ENCODE measurements at regions not wholly inside any gene's neighbourhood (a gene's known extent, or its start where the extent isn't known, plus 50 kb on each side); places are given as distances from the start of the nearest gene placed in this dataset.

GRCh38 chr9:36728651-36729520, 156.2 kb downstream of the MELK start:
- no peak overlapping the region for H3K27ac ChIP-seq
- peak; percentile 18 for DNase-seq (ENCODE audit: low read depth, low spot score)

DNA sequence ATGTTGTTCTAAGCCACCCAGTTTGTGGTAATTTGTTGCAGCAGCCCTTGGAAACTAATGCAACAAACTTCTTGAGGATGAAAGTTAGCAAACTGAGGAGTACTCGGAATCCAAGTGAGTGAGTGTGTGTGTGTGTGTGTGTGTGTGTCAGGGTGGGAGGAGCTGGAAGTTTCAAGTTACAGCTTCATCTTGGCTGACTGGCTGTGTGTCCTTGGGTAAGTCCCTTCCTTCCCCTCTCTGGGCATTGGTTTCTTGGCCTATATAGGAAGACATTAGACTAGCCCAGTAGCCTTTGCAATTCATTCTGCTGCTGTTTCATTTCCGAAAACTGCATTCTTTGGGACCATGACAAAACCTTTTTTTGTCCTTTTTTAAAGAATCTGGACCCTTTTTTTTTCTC, 157.2 kb downstream of the MELK start:
- no peak for DNase-seq (ENCODE audit: low read depth, low spot score)

GRCh38 chr9:36730414-36730813, 157.7 kb downstream of the MELK start:
- DNase-seq (ENCODE audit: low read depth, low spot score) = no peak
- H3K27ac ChIP-seq = no peak overlapping the region

More for the DNA sequence above, 157.2 kb downstream of the MELK start:
- no peak overlapping the region for H3K27ac ChIP-seq

- DNase-seq (ENCODE audit: low read depth, low spot score) = no peak
- no peak overlapping the region for H3K27ac ChIP-seq
Observed at GRCh38 chr9:36731068-36731956, 158.6 kb downstream of the MELK start.

DNA sequence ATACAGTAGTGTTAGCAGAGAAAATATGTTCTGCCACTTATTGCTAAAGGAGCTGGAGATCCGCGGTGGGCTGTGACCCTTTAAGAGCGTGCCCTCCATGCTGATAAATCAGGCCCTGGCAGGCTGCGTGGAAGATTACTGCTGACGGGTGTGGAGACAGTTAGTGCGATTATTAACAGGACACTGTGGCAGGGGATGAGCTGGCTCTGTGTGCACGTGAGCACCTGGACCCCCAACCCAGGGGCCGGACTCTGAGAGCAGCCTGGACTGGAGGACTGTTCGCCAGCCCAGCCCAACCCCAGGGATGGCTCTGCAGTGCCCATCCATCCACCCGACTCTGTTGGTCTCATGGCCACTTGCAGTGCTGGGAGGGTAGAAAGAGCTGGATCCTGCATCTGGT, 162.0 kb downstream of the MELK start:
- H3K27ac ChIP-seq = no peak overlapping the region
- no peak for DNase-seq (ENCODE audit: low read depth, low spot score)

- no peak overlapping the region for H3K27ac ChIP-seq
- DNase-seq (ENCODE audit: low read depth, low spot score) = no peak
Observed at GRCh38 chr9:36736648-36737047, 164.0 kb downstream of the MELK start.

DNA sequence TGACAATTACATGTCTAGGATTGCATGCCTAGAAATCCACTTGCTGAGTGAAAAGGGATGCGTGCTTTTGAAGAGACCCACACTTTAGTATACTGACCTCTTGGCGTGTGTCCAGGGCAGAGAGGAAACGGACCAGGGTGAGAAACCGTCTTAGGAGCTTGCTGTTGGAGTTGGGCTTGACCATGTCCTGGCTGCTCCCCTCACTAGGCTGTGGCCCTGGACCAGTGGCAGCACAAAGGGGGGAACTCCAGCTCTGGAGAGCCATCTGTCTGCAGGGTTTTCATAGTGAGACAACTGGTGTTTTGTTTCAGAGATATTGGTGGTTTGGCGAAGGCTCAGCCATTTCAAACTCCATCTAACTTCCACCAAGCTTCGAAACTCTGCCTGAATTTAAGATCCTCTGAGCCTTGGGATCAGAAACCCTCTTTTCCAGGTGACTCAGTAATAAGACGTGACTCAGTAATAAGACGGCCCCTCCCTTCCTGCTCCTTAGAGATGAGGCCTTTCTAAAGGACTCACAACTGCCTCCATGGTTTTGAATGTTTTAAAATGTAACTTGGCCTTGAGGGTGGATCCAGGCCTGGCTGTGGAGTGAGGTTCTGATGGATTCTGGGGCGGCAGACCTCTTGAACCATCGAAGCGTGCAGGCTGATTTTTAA, 165.8 kb downstream of the MELK start:
- peak overlapping the region; percentile 46 for H3K27ac ChIP-seq
- peak; percentile 39 for DNase-seq (ENCODE audit: low read depth, low spot score)

DNA sequence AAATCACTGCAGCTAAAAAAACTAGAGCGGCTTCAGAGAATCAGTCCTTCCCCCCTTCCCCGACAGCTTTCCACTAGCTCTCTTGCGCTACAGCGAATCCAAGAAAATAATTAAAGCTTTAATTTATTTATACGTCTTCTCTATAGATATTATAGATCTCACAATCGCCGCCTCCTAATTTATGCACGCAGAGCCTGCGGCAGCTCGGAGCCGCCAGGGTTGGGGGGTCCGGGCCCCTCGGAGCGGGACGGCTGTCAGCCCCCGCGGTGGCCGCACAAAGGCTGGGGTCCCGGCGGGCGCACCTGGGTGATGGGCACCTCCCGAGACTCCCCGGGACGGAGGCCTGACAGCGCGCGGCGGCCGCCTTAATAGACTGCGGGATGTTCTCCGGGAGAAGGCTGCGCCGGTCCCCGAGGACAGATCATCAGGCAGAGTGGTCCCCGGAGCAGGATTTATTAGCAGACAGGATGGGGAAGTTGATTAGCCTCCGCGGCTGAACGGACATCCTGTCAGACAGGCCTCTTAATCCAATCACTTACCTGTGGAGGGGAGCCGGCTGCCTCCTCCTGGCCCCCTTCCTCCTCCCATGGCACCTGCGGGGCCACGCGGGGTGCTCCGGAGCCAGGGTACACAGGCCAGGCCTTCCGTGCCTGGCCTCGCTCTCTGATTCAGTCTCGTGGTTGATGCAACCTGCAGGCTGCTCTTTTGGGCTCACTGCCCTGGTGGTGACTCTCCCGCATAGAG, 166.8 kb downstream of the MELK start:
- peak overlapping the region; percentile 46 for H3K27ac ChIP-seq
- no peak for DNase-seq (ENCODE audit: low read depth, low spot score)

DNA sequence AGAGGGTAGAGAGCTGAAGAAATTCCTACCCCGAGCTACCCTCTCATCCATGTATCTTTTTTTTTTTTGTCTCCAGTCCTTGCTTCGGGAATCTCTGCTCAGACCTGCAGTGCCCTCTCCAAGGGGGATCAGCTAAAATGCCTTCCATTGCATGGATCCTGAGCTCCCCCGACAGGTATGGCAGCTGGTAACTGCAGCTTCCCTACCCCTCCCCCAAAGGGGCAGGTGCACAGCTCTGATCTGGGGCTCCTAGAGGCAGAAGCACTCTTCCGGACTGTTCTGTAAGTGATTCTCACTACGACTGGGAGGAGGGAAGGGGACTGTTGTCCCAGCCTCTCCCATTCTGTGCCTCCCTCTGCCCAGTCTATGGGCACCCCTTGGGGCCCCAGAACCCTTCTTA, 169.6 kb downstream of the MELK start:
- no peak for DNase-seq (ENCODE audit: low read depth, low spot score)
- H3K27ac ChIP-seq = no peak overlapping the region

GRCh38 chr9:36744678-36745077, 172.0 kb downstream of the MELK start:
- H3K27ac ChIP-seq = no peak overlapping the region
- no peak for DNase-seq (ENCODE audit: low read depth, low spot score)

DNA sequence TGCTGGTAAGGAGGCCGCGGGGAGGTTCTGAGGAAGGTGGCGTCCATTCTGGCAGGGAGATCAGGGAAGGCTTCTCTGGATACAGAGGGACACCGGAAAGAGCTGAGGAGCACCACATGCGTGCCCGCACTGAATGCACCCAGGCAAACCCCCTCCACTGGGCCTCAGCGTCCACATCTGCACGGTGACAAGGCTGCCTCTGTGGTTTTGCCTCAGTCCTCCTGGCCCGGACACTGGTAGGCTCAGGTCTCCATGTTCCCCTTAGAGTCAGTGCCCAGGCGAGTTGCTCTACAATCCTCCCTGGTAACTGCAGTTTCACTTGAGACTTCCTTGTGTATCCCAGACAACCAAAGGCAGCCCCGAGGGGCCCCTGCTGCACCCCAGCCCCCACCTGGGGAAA, 173.3 kb downstream of the MELK start:
- no peak for DNase-seq (ENCODE audit: low read depth, low spot score)
- H3K27ac ChIP-seq = no peak overlapping the region

GRCh38 chr9:36746415-36746814, 173.7 kb downstream of the MELK start:
- H3K27ac ChIP-seq = no peak overlapping the region

DNA sequence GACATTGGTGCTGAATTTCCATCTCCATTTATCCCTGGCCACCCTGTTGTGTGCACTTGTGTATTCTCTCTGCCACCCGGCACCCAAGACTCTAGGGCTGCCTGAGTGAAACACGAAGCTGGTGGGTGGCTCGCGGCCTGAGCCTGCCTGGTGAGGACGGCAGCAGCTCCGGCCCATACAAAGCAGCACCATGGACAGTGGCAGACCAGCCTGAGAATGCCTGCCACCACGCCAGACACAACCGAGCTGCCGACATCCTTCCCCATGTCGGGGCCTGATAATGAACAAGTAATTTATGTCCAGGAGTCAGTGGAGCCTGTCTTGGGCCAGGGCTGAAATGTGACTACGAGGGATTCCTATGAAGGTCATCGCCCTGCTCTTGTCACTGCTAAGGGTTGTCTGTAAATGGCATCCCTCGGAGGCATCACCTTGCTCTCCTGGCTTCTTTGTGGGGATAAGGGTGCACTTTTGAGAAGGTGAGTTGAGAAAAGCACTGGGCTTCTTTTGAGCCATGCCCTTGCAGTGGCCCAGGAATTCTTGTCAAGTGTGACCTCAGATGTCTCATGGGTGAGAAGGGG, 175.7 kb downstream of the MELK start:
- H3K27ac ChIP-seq = no peak overlapping the region
- no peak for DNase-seq (ENCODE audit: low read depth, low spot score)

More at GRCh38 chr9:36746415-36746814, 173.7 kb downstream of the MELK start:
- no peak for DNase-seq (ENCODE audit: low read depth, low spot score)

GRCh38 chr9:36749461-36749860, 176.8 kb downstream of the MELK start:
- DNase-seq (ENCODE audit: low read depth, low spot score) = no peak
- H3K27ac ChIP-seq = no peak overlapping the region

GRCh38 chr9:36750630-36751029, 177.9 kb downstream of the MELK start:
- DNase-seq (ENCODE audit: low read depth, low spot score) = no peak
- H3K27ac ChIP-seq = no peak overlapping the region

DNA sequence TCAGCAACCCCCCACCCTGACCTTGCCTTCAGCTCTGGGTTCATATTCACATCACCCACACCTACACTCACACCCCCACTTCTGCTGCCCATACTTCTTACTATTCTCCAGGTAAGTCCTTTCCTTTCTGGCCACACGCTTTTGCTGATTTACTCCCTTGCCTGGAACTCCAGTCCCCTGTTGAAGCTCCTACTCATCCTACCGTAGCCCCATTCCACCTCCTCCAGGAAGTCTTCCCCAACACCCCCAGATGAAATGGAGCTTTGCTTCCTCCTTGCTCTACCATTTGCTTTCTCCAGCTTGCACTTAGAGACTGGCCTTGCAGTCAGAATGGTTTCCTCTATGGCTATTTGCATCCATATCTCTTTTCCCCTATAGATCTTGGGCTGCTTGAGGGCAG, 182.3 kb downstream of the MELK start:
- no peak overlapping the region for H3K27ac ChIP-seq
- DNase-seq (ENCODE audit: low read depth, low spot score) = no peak

- DNase-seq (ENCODE audit: low read depth, low spot score) = no peak
- H3K27ac ChIP-seq = no peak overlapping the region
Observed at GRCh38 chr9:36759141-36759540, 186.4 kb downstream of the MELK start.

- DNase-seq (ENCODE audit: low read depth, low spot score) = no peak
- no peak overlapping the region for H3K27ac ChIP-seq
Observed at GRCh38 chr9:36759976-36760375, 187.3 kb downstream of the MELK start.

DNA sequence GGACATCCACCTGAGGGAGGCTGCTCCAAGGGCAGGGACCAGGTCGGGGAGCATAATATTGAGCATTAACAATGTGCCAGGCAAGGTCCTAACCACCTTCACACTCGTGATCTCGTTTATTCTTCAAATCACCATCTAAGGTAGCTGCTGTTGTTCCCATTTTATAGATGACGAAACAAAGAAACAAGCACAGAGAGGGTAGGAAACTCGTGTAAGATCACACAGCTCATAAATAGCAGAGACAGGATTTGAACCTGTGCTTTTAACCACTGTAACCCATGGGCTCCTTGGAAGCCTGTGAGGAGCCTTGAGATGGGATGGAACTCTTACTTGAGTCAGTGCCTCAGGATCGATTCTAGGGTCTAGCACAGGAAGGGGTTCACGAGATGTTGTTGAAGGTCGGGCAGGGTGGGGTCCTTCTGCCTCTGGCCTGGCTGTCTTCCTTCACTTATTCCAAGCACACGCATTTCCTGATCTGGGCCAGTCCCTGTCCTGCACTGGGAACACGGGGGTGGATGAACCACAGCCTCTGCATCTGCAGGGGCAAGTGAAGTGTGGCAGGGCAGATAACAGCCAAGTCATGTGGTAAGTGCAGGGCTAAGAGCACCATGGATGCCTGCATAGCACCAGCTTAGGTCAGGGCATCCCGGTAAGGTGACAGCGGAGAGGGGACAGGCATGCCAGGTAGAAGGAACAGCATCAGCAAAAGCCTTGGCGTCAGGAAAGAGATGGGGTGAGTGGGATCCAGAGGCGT, 188.1 kb downstream of the MELK start:
- DNase-seq (ENCODE audit: low read depth, low spot score) = no peak
- no peak overlapping the region for H3K27ac ChIP-seq

Measured in epithelial cell of prostate (primary cell).